GM23338 (cell line): ENCODE measurements at regions not wholly inside any gene's neighbourhood (a gene's known extent, or its start where the extent isn't known, plus 50 kb on each side); places are given as distances from the start of the nearest gene placed in this dataset.

Source experiments
- ATAC-seq: fragments of 200-7000 bp; cut with Tn5 transposase; 3 replicates; pipeline ENCODE4 v1.9.1; 2020
- DNase-seq: peaks from one replicate; pipeline ENCODE4 v3.0.0-alpha.2; 2015; ENCODE audit warnings: low spot score
- H2AFZ ChIP-seq: fragments of 200-600 bp; sonication (generic); 2 replicates; pipeline ENCODE4 v1.8.0; 2016; ENCODE audit warnings: antibody characterized with exemption, mild to moderate bottlenecking, moderate library complexity
- H3F3A ChIP-seq: fragments of 200-600 bp; sonication (generic); replicated peaks from 2 replicates; pipeline ENCODE4 v1.8.0; 2017; ENCODE audit warnings: antibody characterized with exemption, mixed run types, low read depth
- H3K27ac ChIP-seq: fragments of 200-600 bp; sonication (generic); 2 replicates; pipeline ENCODE4 v1.6.1; 2016; ENCODE audit warnings: low read depth
- H3K27me3 ChIP-seq: fragments of 200-600 bp; sonication (generic); 2 replicates; pipeline ENCODE4 v1.8.0; 2016; ENCODE audit warnings: mild to moderate bottlenecking, mixed run types, moderate library complexity; ENCODE audit not compliant: insufficient read depth
- H3K36me3 ChIP-seq: fragments of 200-600 bp; sonication (generic); 2 replicates; pipeline ENCODE4 v1.8.0; 2016; ENCODE audit warnings: mild to moderate bottlenecking; ENCODE audit not compliant: insufficient read depth
- H3K4me1 ChIP-seq: fragments of 200-600 bp; sonication (generic); 2 replicates; pipeline ENCODE4 v1.8.0; 2016; ENCODE audit warnings: mild to moderate bottlenecking, moderate library complexity; ENCODE audit not compliant: insufficient read depth
- H3K4me2 ChIP-seq: fragments of 200-600 bp; sonication (generic); 2 replicates; pipeline ENCODE4 v1.7.1; 2017; ENCODE audit warnings: mixed run types
- H3K4me3 ChIP-seq: fragments of 200-600 bp; sonication (generic); 2 replicates; pipeline ENCODE4 v1.6.1; 2016; ENCODE audit warnings: mixed run types
- H3K79me2 ChIP-seq: fragments of 200-600 bp; sonication (generic); replicated peaks from 2 replicates; pipeline ENCODE4 v1.8.0; 2017; ENCODE audit warnings: mild to moderate bottlenecking; ENCODE audit not compliant: insufficient read depth
- H3K9me2 ChIP-seq: fragments of 200-600 bp; sonication (generic); 2 replicates; pipeline ENCODE4 v1.8.0; 2017; ENCODE audit not compliant: insufficient read depth
- H4K20me1 ChIP-seq: fragments of 200-600 bp; sonication (generic); replicated peaks from 2 replicates; pipeline ENCODE4 v1.8.0; 2017; ENCODE audit warnings: mild to moderate bottlenecking; ENCODE audit not compliant: insufficient read depth
- H3K27ac Mint-ChIP-seq: 2 replicates; pipeline ENCODE4 v1.8.0; 2020; ENCODE audit warnings: inconsistent platforms, mild to moderate bottlenecking, moderate library complexity, mixed read lengths
- H3K27me3 Mint-ChIP-seq: 3 replicates; pipeline ENCODE4 v1.8.0; 2022; ENCODE audit warnings: low read depth, mild to moderate bottlenecking, moderate library complexity, mixed read lengths, inconsistent platforms; ENCODE audit not compliant: insufficient read depth, poor library complexity
- H3K36me3 Mint-ChIP-seq: 3 replicates; pipeline ENCODE4 v1.8.0; 2021; ENCODE audit warnings: low read depth, mild to moderate bottlenecking, inconsistent platforms, moderate library complexity, mixed read lengths
- H3K4me1 Mint-ChIP-seq: 3 replicates; pipeline ENCODE4 v1.8.0; 2020; ENCODE audit warnings: mild to moderate bottlenecking, inconsistent platforms, mixed read lengths
- H3K4me3 Mint-ChIP-seq: 3 replicates; pipeline ENCODE4 v1.8.0; 2021; ENCODE audit warnings: moderate library complexity, mild to moderate bottlenecking, inconsistent platforms, mixed read lengths
- H3K9me3 Mint-ChIP-seq: 3 replicates; pipeline ENCODE4 v1.8.0; 2020; ENCODE audit warnings: moderate library complexity, mild to moderate bottlenecking, inconsistent platforms, mixed read lengths
- CREB1 ChIP-seq: fragments of 250-450 bp; sonication (Bioruptor Pico); IDR thresholded peaks from 2 replicates; pipeline ENCODE4 v1.5.0; 2020; ENCODE audit warnings: low read depth, mild to moderate bottlenecking, moderate library complexity
- CTCF ChIP-seq, 2 experiments: fragments of 200-600 bp in 1 of 2; sonication (generic) in 1 of 2; conservative IDR thresholded peaks; 2 replicates each; pipeline versions ENCODE4 v1.5.1 to v1.6.1; 2016 to 2017; ENCODE audit warnings: antibody characterized with exemption in 2 of 2, low read depth in 2 of 2, mild to moderate bottlenecking in 2 of 2, moderate library complexity in 1 of 2
- ETS1 ChIP-seq: IDR thresholded peaks from 2 replicates; pipeline ENCODE4 v1.6.1; 2016; ENCODE audit warnings: antibody characterized with exemption
- EZH2 ChIP-seq: fragments of 200-600 bp; sonication (generic); IDR thresholded peaks from one replicate; pipeline ENCODE4 v1.8.0; 2017; ENCODE audit warnings: antibody characterized with exemption, mild to moderate bottlenecking, low read depth; ENCODE audit not compliant: unreplicated experiment
- EZH2phosphoT487 ChIP-seq: fragments of 200-600 bp; sonication (generic); IDR thresholded peaks from one replicate; pipeline ENCODE4 v1.8.1; 2018; ENCODE audit warnings: antibody characterized with exemption; ENCODE audit not compliant: unreplicated experiment
- JUNB ChIP-seq: IDR thresholded peaks from one replicate; pipeline ENCODE4 v1.6.1; 2016; ENCODE audit warnings: antibody characterized with exemption; ENCODE audit not compliant: unreplicated experiment
- NANOG ChIP-seq: IDR thresholded peaks from 2 replicates; pipeline ENCODE4 v1.6.1; 2016; ENCODE audit warnings: antibody characterized with exemption, borderline replicate concordance
- POLR2AphosphoS5 ChIP-seq: IDR thresholded peaks from 2 replicates; pipeline ENCODE4 v1.6.1; 2016; ENCODE audit warnings: antibody characterized with exemption, low read depth
- ZNF114 ChIP-seq: fragments of 250-450 bp; sonication (Bioruptor Pico); IDR thresholded peaks from 2 replicates; pipeline ENCODE4 v1.5.0; 2020; ENCODE audit warnings: mild to moderate bottlenecking, moderate library complexity
- ZNF331 ChIP-seq: fragments of 250-450 bp; sonication (Bioruptor Pico); IDR thresholded peaks from 2 replicates; pipeline ENCODE4 v1.5.0; 2020; ENCODE audit warnings: low read depth, mild to moderate bottlenecking, moderate library complexity
- TF ChIP-seq, protein P1 (sequence below): fragments of 250-450 bp; sonication (Bioruptor Pico); IDR thresholded peaks from 2 replicates; pipeline ENCODE4 v1.5.0; 2020; ENCODE audit warnings: mild to moderate bottlenecking, moderate library complexity

- TF ChIP-seq ZNF331 (no peak), POLR2AphosphoS5 (no peak), JUNB (no peak), EZH2 (no peak), NANOG (no peak), CREB1 (no peak)
These were observed 636.7 kb upstream of the SYT4 start (continued) for GRCh38 chr18:43914018-43914417.

GRCh38 chr18:43916984-43917383, 639.7 kb upstream of the SYT4 start:
- Histone ChIP-seq H4K20me1 (no peaks in the 10 kb centered on the region), H3K79me2 (no peaks in the 10 kb centered on the region), H3K27me3 (no peaks in the 10 kb centered on the region), H3K27ac (no peak overlapping the region), H3K4me1 (peaks cover 25% of the 10 kb centered on the region), H3K9me2 (no peaks in the 10 kb centered on the region), H2AFZ (no peak overlapping the region), H3F3A (no peaks in the 10 kb centered on the region), H3K36me3 (no peaks in the 10 kb centered on the region), H3K4me2 (no peak overlapping the region), H3K4me3 (no peak overlapping the region)
- ATAC-seq = no peak
- H3K4me1 Mint-ChIP-seq = peaks cover 16% of the 10 kb centered on the region
- H3K36me3 Mint-ChIP-seq = no peaks in the 10 kb centered on the region
- no peak overlapping the region for H3K4me3 Mint-ChIP-seq
- no peak for DNase-seq
- H3K9me3 Mint-ChIP-seq = no peaks in the 10 kb centered on the region
- H3K27ac Mint-ChIP-seq = no peak overlapping the region
- no peak for TF ChIP-seq EZH2phosphoT487
- no peak for TF ChIP-seq ETS1
- no peak for TF ChIP-seq CTCF (conservative IDR thresholded peaks at IDR 0.05; ENCODE audit: low read depth in 2 of 2)
- no peak for TF ChIP-seq ZNF114 (CRISPR knock-in tag)
- TF ChIP-seq POLR2AphosphoS5 = no peak
- TF ChIP-seq JUNB = no peak
- TF ChIP-seq EZH2 = no peak
- no peak for TF ChIP-seq NANOG
- no peak for TF ChIP-seq CREB1
- TF ChIP-seq, protein P1, sequence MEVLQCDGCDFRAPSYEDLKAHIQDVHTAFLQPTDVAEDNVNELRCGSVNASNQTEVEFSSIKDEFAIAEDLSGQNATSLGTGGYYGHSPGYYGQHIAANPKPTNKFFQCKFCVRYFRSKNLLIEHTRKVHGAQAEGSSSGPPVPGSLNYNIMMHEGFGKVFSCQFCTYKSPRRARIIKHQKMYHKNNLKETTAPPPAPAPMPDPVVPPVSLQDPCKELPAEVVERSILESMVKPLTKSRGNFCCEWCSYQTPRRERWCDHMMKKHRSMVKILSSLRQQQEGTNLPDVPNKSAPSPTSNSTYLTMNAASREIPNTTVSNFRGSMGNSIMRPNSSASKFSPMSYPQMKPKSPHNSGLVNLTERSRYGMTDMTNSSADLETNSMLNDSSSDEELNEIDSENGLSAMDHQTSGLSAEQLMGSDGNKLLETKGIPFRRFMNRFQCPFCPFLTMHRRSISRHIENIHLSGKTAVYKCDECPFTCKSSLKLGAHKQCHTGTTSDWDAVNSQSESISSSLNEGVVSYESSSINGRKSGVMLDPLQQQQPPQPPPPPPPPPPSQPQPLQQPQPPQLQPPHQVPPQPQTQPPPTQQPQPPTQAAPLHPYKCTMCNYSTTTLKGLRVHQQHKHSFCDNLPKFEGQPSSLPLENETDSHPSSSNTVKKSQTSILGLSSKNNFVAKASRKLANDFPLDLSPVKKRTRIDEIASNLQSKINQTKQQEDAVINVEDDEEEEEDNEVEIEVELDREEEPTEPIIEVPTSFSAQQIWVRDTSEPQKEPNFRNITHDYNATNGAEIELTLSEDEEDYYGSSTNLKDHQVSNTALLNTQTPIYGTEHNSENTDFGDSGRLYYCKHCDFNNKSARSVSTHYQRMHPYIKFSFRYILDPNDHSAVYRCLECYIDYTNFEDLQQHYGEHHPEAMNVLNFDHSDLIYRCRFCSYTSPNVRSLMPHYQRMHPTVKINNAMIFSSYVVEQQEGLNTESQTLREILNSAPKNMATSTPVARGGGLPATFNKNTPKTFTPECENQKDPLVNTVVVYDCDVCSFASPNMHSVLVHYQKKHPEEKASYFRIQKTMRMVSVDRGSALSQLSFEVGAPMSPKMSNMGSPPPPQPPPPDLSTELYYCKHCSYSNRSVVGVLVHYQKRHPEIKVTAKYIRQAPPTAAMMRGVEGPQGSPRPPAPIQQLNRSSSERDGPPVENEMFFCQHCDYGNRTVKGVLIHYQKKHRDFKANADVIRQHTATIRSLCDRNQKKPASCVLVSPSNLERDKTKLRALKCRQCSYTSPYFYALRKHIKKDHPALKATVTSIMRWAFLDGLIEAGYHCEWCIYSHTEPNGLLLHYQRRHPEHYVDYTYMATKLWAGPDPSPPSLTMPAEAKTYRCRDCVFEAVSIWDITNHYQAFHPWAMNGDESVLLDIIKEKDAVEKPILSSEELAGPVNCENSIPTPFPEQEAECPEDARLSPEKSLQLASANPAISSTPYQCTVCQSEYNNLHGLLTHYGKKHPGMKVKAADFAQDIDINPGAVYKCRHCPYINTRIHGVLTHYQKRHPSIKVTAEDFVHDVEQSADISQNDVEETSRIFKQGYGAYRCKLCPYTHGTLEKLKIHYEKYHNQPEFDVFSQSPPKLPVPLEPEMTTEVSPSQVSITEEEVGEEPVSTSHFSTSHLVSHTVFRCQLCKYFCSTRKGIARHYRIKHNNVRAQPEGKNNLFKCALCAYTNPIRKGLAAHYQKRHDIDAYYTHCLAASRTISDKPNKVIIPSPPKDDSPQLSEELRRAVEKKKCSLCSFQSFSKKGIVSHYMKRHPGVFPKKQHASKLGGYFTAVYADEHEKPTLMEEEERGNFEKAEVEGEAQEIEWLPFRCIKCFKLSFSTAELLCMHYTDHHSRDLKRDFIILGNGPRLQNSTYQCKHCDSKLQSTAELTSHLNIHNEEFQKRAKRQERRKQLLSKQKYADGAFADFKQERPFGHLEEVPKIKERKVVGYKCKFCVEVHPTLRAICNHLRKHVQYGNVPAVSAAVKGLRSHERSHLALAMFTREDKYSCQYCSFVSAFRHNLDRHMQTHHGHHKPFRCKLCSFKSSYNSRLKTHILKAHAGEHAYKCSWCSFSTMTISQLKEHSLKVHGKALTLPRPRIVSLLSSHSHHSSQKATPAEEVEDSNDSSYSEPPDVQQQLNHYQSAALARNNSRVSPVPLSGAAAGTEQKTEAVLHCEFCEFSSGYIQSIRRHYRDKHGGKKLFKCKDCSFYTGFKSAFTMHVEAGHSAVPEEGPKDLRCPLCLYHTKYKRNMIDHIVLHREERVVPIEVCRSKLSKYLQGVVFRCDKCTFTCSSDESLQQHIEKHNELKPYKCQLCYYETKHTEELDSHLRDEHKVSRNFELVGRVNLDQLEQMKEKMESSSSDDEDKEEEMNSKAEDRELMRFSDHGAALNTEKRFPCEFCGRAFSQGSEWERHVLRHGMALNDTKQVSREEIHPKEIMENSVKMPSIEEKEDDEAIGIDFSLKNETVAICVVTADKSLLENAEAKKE (CRISPR knock-in tag) = no peak
- no peaks in the 10 kb centered on the region for H3K27me3 Mint-ChIP-seq
